COR-L47 (cell line): ENCODE measurements at regions not wholly inside any gene's neighbourhood (a gene's known extent, or its start where the extent isn't known, plus 50 kb on each side); places are given as distances from the start of the nearest gene placed in this dataset.

ENCODE experiments used
- DNase-seq: peaks from one replicate; lab custom pipeline; 2025; lab: John Stamatoyannopoulos, UW

DNA sequence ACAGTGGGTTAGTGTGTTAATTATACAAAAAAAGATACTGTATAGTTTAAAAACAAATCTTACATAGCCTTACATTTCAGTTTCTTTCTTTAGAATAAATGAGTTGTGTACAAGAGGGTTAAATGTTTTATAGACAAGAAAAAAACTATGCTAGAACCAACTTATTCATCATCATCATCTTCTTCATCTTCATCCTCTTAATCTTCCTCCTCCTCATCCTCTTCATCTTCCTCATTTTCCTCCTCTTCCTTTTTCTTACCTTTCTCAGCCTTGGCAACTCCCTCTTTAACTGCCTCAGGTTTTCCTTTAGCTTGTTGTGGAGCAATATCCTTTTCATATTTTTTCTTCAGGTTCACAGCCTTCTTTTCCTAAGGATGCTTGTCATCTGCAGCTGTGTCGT, 53.7 kb downstream of the RPS12 start:
- DNase-seq = no peak

DNA sequence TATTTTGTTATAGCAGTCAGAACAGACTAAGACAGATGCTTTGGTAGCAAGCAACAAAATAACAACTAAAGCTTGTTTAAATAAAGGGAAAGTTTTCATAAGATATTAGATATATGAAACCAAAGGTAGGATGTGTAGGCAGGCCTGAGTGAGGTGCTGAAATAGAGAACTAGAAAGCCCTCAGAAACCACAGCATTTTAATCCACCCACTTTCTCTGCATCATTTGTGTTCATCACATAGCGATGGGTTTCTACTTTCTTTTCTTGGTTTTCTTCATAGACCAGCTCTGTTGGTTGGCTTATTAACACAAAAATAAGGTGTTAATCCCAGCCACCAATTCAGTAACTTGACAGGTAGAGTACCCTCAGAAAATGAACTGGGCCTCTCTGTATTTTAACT, 58.6 kb downstream of the RPS12 start:
- no peak for DNase-seq

GRCh38 chr6:132877003-132877402, 62.6 kb downstream of the RPS12 start:
- DNase-seq = no peak

GRCh38 chr6:132887204-132887603, 72.8 kb downstream of the RPS12 start:
- DNase-seq = no peak

GRCh38 chr6:132888701-132889100, 74.3 kb downstream of the RPS12 start:
- DNase-seq = no peak

DNA sequence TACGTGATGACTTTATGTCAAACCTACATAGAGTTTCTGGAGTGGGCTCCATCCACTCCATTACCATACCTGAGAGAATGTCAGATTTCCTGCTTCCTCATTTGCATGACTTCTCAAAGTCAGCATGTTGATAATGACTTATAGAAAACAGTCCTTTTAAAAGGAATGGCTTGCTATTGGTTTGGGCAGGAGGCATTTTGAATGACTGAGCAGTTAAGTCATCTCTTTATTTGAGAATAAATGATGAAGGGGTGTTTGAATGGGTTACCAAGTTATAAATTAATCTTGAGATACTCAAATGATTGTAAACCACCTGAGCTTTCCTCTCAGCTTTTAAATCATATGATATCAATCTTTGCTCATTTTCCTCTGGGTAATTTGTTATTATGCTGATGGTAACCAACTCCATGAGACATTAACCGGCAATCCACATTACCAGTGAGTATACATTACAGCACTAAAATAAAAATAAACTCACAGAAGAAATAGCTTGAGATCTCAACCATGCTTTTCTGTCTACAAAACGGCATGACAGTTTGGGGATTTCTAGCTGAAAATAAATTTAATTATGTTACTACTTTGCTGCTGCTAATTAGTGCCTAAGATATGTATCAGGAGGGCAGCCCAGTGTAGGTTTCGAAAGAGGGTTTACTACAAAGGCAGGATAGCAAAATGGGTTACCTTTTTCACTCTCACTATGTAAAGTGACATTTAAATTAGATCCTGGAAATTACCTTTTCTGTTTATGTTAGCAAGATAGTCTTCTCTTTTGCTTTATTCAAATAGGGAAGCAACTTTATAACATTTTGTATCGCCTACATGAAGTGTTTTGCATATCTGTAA, 78.8 kb downstream of the RPS12 start:
- DNase-seq = no peak

GRCh38 chr6:132893772-132894490, 79.6 kb downstream of the RPS12 start:
- no peak for DNase-seq

GRCh38 chr6:132898376-132898775, 84.0 kb downstream of the RPS12 start:
- no peak for DNase-seq

DNA sequence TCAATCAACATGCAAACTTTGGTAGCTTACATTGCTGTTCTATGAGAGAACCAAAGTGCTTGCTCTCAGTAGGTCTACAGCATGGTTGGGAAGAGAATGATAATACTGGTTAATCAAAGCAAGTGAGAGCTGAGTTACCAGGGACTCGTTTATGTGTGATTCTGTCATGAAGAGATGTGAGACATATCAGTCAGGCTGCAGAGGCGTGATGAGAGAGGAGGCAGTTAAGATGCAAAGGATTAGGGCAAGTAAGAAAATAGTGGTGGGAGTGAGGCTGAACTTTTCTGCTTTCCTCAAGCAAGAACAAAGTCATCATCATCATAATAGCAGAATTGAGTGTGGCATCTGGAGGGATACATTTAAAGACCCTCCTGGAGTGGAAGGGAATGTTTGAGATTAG, 86.5 kb downstream of the RPS12 start:
- no peak for DNase-seq

DNA sequence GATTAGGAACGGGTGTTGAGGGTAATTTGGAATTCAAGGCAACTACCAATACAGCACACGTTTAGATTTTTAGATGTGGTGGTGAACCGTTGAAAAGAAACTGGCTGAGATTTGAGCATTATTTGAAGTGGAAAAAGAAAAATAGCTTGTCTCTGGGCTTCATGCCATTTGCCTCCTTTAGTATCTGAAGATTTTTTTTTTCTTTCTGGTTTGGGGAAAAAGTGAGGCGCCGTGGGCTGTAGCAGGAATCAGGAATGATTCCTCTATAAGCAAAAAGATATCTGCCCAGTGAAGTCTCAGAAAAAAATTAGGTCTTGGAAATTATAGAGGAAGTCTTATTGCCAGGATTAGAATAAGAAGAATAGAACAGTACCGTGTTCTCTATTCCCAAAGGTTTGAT, 88.5 kb downstream of the RPS12 start:
- no peak for DNase-seq

DNA sequence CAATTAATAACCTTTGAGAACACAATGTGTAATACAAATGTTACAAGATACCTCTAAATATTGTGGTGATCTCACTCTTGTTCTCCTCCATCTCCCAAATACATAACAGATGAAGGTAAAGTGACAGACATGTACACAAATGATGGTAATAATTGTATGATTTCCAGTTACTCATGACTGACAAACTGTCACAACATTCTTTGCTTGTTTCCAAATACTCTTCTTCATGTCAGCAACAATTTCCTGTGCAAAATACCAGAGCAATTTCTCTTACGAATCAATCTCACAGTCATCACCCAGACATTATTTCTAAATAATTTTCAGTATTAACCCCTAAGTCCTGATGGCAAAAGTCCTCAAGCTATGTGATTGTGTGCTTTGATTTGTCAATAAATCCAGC, 92.9 kb downstream of the RPS12 start:
- DNase-seq = no peak

GRCh38 chr6:132907914-132908313, 93.5 kb downstream of the RPS12 start:
- no peak for DNase-seq

- DNase-seq = no peak
These were observed 95.4 kb downstream of the RPS12 start for GRCh38 chr6:132909742-132910141.

GRCh38 chr6:132910759-132911158, 96.4 kb downstream of the RPS12 start:
- DNase-seq = no peak

DNA sequence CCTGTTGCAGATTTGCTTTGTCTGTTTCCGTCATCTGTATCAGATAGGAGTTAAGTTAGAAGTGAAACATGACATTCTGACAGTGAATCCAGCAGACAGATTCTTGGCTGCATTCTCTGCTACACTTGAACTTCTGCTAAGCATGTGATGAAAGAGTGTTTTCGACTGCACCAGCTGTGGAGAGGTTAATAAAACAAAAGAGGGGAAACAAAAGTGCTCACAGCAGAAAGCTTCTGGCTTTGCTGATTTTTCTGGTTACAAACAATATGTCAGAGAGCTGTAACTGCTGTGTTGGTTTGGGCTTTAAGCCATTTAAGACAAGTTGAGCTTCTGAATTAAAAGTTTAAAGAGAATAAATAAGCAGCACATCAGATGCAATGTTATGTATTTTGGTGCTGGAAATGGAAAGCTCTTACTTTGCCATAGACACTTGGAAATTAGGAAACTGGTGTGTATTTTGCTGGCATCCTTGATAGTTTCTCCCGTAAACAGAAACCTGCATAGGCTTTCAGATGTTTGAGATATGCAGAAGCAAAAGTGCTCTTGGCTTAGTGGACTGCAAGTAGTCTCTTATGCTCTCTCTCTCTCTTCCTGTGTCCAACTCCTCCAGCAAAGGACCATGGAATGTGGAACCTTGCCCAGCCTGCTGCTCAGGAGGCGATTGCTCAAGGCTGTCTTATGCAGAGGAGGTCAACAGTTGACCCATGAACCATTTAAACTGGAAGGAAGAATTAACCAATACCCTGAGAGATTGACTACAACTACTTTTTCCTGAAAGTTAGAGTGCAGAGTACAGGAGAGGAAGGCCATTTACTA, 104.9 kb downstream of the RPS12 start:
- DNase-seq = no peak

- DNase-seq = no peak
These were observed 113.3 kb downstream of the RPS12 start for GRCh38 chr6:132927713-132928112.

GRCh38 chr6:132929141-132929540, 114.8 kb downstream of the RPS12 start:
- DNase-seq = no peak

DNA sequence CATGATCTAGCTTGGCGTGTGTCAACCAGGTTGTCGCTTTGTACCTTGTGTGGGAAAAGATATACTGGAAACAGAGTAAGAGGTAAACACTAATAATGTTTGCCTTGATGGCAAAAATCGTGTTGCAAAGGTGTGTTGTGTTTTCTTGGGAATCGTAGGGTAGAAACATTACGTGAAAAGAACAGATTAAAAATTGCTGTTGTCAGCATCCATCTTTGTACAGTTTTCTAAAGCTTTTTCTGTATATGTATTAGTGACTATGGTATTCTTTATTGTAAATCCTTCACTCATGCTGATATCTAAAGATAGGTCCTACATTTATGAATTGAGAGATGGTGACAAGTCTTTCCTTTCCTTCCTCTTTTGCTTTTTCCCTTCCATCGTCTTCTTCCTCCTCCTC, 116.9 kb downstream of the RPS12 start:
- no peak for DNase-seq

DNA sequence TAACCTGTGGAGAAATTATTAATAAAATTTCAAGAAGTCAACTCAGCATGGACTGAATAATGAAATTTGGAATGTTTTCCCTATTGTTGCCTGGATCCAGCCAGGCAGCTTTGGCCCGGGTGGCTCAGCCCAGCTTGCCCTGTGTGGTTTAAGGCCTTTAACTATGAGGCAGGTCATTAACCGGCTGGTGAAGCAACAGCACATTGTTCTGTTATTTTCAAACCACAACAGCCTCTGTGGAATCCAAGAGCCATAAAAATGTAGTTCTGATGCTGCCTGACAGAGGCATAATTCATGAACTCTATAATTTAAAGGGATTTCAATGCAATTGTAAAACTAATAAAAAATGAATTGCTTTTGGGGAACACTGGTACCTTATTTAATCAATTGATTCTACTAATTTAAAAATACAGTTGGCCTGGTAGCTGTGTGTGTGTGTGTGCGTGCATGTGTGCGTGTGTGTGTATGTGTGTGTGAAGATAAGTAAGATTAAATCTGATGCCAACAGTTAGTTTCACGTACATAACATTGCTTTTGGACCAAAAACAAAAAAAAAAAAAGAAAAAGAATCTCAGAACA, 117.7 kb downstream of the RPS12 start:
- DNase-seq = no peak

- no peak for DNase-seq
These were observed 118.2 kb downstream of the RPS12 start for GRCh38 chr6:132932588-132932987.

DNA sequence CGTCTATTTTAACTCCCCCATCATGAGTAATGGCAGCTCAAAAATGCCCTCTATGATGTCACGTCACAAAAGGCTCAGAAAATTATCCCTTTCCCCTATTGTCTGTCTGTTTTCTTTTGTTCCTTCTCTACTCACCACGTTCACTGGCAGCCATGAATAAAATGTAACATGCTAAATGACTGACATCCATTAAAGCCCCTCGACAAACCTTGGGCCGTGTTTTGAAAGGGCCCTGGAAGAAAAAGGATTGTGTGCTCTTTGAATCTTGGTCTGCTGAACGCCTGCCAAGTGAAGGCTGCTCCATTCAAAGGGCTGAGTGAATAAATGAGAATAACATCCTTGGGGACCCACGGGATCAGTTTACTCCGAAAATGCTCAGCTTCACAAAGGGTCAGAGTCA, 118.7 kb downstream of the RPS12 start:
- no peak for DNase-seq

DNA sequence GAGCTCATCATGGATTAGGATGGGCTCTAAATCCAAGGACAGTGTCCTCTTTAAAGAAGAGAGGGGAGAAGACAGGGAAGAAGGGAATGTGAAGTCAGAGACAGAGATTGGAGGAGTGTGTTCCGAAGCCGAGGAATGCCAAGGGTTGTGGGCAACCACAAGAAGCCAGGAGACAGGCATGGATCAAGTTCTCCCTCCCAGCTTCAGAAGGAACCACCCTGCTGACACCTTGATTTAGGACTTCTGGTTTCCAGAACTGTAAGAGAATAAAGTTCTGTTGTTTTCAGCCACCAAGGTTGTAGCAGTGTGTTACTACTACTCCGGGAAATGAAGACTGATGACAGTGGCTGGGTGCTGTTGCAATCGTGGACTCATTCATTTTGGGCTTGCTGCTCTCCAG, 120.1 kb downstream of the RPS12 start:
- no peak for DNase-seq
